Inflammatory macrophage treated with lipopolysaccharide for 4 hours (primary cell): ENCODE measurements at regions not wholly inside any gene's neighbourhood (a gene's known extent, or its start where the extent isn't known, plus 50 kb on each side); places are given as distances from the start of the nearest gene placed in this dataset.
A peak's percentile ranks its signal among the peaks of the same experiment; 100 is the strongest.
"Not testable (repeated sequence)": the region's sequence is repeated elsewhere in the genome, so short reads cannot be mapped to it uniquely, and the experiment has no call there.

Experiments
- DNase-seq: peaks from one replicate; pipeline ENCODE4 v3.0.0-alpha.2; 2020

DNA sequence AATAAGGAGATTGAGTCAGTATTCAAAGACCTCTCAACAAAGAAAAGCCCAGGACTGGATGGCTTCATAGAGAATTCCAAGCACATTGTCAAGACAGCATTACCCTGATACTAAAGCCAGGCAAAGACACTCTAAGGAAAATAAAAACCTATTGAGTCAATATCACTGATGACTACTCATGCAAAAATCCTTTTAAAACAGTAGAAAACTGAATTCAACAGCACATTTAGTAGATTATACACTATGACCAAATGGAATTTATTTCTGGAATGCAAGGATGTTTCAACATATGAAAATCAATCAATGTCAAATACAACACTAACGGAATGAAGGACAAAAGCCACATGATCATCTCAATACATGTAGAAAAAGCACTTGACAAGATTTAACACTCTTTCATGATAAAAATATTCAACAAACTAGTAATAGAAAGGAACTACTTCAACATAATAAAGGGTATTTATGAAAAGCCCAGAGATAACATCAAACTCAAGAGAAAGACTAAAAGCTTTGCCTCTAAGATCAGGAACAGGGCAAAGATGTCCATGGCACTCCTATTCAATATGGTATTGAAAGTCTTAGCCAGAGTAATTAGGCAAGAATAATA, 633.3 kb downstream of the ANKRD50 start:
- DNase-seq, result no peak

DNA sequence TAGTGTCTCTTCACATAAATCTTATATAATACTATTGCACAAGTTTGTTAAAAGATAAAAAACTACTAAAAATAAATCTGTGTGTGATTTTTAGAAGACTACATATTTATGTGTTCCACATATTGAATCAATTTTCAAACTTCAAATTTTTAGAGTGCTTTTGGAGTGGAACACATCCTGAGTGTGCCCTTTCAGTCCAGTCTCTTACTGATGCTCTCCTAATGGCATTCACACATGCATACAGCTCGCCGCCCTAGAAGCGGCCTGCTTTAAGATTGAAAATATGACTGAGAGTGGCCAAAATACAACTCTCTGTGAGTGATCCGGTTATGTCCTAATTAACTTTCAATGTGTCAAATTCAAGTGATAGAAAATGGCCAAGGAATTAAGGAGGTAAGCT, 628.8 kb downstream of the ANKRD50 start:
- no peak for DNase-seq

DNA sequence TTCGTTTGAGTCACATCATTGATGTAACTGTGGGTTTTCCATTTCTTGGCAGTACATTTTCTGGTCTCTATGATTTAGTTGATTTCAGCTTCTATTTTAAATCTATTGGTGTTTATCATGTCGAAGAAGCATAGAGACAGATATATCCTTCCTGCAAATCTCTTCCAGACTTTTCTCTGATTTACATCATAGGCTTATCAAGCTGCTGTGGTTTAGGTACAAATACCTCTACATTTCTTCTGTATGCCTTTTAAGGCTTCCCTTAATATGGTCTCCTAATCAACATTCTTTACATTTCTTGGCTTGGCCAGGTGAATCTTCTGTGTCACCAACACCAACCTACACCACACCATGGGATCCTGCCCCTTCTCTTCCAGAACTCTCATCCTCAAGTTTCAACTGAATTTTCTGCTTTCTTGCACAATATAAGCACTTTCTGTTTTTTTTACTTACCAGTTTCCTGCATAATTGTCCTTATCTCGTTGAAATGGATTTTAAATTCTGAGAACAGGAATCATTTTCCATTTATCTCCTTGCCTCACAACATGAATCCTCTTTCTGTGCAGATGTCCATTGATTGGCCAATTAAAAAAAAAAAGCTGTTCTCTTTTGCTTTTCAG, 626.9 kb downstream of the ANKRD50 start:
- no peak for DNase-seq

DNA sequence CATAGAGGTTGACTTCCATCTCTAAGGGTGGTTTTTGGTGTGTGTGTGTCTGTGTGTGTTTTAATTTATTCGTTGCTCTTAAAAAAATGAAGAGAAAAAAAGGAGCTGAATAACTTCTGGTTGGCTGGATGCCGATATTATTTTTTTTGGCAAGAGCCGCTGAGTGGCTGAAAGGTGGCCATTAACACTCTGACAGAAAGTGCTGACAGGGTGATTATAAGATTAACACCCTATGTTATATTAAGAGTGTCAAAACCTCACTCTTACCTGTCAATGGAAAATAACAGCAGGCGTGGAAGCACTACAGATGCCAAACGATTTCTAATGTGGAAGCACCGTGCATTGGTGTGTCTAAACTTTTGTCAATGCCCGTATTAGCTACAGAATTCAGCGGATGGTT, 622.5 kb downstream of the ANKRD50 start:
- no peak for DNase-seq

DNA sequence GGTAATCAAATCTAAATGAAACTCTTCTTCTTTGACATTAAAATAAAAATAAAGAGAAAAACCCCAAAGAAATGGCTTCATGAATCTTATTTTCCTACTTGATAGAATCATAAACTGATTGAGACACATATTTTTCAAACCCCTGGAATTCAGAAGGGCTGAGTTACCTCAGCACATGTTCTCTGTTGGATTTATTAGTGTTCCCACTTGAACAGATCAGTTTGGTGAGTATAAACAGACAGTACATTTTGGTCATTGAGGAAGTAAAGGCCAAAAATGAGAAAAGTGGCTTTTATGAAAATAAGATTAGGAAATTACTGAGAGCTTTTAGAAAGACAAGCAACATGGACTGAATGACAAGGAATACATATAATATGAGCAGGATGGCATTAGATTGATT, 620.4 kb downstream of the ANKRD50 start:
- DNase-seq, result no peak

DNA sequence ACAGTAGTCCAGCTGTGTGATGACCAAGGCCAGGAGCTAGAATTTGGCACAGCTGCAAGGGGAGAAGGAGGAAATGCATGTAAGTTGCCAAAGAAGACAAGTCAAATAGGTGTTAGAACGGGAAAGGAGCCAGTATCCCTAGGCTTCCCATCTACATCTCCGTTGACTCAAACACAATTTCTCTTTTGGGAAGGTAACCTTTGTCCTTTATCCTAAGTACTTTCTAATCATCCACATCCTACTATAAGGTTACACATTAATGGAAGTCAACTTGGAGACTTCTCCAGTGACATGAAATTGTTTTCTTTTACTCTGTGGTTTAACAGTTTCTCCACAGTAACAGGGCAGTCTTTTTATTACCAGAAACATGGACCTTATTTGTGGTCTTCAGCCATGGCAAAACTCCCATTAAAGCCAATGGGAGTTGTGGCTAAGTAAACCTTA, 620.0 kb downstream of the ANKRD50 start:
- no peak for DNase-seq

DNA sequence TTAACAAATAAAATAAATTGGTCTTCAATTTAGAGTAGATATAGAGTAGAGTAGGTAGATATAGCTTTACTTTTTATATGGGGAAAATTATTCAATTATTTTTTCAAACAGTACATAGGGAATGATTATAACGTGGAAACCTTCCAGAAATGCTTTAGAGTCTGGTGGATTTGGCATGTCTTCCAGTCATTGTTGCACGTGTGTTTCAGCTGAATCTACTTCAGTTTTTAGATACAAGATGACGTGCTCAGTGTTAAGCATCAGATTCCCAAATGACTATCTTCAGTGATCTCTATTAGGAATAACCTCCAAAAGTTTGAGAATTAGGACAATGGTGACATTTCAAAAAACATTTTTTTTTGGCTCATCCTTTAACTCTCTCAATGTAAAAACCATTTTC, 616.9 kb downstream of the ANKRD50 start:
- no peak for DNase-seq

DNA sequence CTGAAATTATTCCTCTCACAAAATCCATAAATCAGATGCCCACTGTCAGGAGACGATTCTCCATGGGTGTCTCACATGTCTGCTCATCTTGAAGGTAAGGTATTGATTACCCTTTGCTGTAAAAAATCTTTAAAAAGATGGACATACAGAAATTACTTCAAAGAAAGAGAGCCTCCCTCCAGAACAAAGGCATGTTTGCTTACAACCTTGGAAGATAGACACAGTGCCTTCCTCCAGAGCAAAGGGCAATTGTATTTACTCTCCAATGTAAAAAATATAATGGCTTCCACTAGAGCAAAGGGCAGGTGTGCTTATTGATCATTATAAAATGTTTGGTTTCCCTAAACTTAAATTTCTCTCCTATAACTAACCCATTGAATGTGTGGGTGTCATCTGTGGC, 616.2 kb downstream of the ANKRD50 start:
- DNase-seq, result no peak

DNA sequence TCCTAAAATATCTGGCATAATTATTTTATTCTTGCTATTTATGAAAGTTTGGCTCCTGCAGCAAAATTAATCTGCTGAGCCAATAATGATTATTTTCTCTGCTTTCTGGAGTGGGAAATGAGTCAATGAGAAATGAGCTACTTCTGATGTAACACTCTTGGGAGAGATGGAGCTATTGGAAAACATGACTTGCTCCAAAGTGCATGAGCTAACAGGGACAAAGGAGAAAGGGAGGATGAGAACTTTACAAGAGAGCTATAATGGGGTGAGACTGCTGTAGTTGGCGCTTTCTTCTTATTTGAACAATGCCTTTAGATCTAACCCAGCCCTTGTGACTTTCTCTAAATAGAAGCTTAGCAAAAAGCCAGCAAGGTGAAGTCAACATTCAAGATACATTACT, 615.1 kb downstream of the ANKRD50 start:
- no peak for DNase-seq

DNA sequence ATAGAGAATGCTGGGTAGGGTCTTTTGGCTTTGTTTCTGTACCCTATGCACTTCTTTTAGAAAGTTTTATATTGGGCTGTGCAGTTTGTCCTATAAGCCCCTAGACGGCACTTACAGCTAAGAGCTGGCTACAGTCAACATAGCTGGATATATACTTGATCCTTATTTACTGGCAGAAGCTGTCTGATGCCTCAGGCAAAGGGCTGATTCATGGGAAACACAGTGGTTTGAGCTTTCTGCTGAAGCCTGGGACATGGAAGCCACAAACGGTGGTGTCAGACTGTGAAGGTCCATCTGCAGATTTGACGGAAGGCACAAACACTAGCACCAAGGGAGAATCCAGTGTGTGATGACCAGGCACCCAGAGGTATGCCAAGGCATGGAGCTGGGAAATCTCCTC, 608.4 kb downstream of the ANKRD50 start:
- DNase-seq, result no peak

DNA sequence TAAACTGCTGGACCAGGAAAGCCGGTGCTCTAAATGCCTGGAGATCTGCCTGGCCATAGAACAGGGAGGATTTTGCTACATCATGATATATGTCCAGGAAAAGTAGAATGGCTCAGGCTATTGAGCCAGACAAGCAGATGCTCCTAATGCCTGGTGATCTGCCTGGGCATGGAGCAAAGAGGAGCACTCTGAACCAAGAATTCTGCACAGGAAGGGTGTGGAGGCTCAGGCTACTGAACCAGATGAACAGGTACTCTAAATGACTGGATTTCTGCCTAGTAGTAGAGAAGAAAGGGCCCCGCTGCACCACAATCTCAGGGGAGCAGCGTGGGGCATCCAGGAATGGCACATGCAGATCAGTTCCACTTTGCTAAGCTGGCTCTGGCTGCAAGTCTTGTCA, 607.9 kb downstream of the ANKRD50 start:
- no peak for DNase-seq

DNA sequence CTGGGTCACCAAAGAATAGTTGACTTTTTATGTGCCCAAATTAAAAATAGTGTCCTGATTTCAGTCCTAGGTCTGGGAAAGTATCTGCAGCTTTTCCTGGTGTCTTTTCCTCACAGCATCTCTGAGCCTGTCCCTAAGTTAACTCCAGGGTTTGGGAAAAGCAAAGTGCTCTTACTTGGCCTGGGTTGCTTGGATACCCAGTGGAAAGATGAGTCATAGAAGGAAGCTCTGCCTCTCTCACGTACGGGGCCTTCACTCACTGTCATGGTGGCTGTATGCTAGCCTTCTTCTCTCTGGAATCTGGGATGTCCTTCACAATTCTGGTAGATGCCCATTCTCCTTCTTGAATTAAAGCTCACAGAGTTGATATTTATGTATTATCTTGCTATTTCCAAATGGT, 607.3 kb downstream of the ANKRD50 start:
- DNase-seq, result no peak

DNA sequence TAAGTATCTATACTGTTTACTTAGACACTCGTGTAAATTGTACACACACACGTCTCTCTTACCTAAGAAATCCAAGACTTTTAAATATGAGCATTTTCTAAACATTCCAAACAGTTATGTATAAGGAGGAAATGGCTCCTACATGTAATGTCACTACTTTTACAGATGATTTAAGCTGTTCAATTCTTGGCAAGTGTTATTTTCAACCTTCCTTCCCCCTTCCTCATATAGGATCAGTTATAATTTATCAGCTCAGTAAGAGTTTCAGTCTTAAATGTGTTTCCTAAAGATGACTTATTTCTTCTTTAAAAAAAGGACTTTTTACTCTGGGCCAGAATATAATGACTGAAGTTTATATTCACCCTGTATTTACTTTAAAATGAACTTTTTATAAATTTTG, 601.1 kb downstream of the ANKRD50 start:
- DNase-seq, result no peak

DNA sequence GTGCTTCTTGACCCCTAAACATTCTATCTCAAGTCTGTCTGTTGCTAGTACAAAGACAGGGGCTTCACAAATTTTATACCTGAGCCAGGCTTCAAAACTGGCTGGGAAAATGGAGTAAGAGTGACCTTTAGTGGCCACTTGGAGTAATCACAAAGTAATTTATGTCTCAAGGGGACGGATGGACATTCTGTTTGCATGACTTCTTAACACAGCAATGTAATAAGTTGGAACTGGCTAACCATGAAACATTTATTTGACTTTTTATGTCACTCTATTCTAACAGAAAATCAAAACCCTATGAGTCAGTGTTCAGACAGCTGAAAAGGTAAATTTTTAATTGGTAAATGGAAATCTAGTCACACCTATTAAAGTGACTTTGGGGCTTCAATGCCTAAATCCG, 600.6 kb downstream of the ANKRD50 start:
- peak; percentile 37 for DNase-seq

DNA sequence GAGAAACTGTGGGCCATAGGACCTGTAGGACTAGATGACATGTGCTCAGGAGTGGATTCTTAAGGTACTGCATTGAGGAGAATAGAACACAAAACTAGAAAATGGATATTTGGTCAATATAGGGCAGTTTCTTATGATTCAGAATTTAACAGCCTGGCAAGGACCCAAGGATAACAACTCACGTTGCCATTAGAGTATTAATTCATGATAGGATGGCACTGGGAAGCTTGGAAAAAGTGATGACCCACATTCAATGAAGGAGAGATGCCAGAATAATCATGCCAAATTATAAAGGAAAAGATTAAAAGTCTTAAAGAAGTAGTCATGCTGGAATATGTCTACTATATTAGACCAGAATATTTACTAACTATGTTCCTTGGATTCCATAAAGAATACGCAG, 594.5 kb downstream of the ANKRD50 start:
- no peak for DNase-seq

DNA sequence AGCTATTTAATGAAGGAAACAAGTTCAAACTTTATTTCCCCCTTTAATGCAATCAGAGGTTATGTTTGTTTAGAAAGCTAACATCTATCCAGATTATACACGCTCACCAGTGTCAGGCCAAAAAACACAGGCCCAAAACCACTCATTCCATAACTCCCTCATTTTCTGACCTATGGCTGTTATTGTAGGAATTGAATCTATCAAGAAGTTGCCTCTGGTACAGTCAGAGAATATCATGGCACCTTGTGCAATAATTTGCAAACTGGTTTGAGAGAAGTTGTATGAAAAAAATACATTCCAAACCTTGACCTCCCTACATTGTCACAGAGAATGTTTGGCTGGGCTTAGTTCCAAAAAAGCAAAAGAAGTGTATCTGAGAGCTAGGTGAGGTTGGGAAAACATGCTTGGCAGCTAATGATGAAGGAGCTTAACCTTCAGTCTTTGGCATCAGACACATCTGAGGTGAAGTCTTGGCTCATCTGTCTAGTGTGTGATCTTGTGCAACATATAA, 591.0 kb downstream of the ANKRD50 start:
- DNase-seq, result no peak

DNA sequence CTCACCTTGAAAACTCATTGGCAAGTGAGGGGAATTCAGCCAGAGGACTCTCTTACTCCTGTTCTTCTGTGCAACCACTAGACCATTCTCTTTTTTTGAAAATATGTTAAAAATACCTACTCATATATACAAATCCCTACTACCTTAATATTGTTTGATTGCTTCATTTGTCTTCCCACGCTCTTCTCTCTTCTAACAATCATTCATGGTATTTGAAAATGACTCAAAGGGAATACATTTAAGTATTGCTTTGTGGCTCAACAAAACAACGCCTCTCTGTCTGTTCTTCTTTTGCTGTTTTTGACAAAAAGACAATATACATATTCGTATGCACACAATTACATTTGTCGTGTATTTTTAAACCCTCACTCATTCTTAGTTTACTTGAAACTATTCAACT, 589.4 kb downstream of the ANKRD50 start:
- DNase-seq, result no peak

DNA sequence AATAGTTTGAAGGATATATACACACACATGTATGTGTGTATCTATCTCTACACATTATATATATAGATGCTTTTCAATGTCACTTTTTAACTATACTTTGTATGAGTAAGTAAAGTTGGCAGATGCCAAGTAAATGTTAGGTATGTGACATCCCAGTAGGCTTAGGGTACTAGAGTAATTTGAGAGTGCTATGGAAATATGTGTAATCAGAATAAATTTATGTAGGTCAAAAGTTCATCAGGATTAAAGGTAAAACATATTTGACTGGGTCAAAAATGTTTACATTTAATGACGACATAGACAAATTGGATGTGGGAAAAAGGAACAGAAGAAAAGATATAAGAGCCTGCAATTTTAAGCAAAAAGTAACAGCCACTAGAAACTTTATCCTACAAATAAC, 588.8 kb downstream of the ANKRD50 start:
- no peak for DNase-seq

DNA sequence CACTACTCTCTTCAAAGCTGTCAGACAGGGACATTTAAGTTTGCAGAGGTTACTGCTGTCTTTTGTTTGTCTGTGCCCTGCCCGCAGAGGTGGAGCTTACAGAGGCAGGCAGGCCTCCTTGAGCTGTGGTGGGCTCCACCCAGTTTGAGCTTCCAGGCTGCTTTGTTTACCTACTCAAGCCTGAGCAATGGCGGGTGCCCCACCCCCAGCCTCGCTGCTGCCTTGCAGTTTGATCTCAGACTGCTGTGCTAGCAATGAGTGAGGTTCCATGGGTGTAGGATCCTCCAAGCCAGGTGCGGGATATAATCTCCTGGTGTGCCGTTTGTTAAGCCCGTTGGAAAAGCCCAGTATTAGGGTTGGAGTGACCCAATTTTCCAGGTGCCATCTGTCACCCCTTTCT, 581.2 kb downstream of the ANKRD50 start:
- DNase-seq, result not testable (repeated sequence)

DNA sequence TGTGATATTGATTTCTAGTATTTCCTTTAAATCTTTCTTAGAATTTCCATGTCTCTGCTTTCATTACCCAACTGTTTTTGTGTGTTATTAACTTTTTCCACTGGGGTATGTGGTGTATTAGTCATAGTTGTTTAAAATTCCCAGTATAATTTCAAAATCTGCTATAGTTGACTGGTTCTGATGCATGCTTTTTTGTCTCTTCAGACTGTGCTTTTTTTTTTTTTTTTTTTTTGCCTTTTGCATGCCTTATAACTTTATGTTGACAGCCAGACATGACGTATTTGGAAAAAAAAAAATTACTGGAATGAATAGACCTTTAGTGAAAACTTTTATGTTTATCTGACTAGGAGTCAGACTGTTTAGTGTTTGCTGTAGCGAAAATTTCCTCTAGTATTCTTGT, 580.4 kb downstream of the ANKRD50 start:
- no peak for DNase-seq

DNA sequence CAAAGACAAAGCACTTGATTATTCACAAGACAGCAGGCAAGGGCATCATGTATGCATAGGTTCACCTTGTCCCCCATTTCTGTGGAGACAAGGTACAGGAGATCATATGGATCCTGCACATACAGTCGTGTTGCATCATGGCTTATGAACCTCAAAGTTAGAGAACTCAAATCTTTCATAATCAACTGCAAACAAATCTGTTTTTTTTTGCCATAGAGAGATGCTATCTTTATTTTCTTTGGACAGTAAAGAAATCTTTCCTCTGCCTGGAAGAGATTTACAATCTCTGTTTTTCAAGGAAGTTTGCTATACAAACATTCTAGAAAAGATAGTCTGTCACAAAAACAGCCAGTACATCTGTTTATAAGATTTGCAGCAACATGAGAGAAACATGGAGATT, 578.8 kb downstream of the ANKRD50 start:
- no peak for DNase-seq

DNA sequence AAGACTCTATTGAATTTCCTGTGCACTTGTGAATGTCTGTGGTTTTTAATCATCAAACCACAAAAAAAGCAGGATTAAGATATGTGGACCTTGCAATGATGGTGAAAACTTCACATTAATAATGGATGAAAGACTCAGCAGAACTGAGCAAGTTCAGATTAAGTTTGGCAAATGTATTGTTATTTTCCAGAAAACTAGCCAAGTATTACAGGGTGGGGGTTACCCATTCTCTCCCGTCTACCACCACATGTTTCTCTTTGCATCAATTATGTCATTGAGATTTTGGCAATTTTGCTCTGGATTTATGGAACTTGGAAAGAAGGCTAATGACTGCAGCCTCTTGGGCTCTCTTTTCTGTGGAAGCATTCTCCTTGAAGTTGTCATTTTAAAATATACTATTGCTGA, 577.1 kb downstream of the ANKRD50 start:
- DNase-seq, result no peak

DNA sequence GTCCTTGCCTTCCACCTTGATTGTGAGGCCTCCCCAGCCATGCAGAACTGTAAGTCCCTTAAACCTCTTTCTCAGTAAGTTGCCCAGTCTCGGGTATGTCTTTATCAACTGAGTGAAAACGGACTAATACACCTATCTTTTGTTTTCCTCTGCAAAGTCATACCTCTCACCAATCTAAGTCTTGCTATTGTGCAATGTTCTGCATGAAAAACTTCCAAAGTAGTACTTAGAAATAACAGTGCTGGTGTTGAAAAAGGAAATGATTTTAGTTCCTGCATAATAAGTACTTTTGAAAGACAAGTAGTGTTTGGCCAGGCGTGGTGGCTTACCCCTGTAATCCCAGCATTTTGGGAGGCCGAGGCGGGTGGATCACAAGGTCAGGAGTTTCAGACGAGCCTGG, 573.5 kb downstream of the ANKRD50 start:
- DNase-seq, result no peak

DNA sequence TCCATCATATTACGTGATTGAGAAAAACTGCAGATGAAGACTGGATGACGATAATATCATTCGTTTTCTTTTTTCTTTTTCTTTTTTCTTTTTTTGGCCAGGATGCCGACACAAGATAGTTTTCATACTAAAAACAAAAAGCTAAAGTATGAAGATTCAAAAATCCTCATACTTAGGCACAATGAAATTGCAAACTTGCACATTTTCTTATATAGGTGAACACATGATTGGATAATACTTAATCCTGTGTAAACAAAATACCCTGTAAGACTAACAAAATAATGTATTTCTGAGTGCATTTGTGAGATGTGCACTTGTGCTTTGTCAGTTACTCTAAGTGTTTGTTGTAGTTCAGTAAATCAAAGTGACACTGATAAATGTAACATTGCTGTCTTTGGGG, 568.9 kb downstream of the ANKRD50 start:
- no peak for DNase-seq

DNA sequence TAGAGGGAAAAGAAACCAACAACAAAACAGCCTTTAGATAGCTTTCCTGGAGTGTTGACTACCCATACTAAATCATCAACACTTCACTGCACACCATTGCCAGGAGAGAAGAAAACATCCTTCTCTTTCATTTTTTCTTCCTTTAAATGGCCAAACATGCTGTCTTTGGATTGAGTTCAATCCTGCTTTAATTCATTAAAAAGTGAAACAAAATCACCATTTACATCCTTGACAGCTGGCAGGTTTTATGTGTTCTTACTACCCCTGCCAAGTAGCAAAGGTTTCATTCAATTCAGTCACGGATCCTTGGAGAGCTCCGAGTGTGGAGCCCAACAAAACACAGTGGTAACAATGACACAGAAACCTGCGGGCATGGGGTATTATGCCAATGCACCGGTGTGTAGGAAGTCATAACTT, 568.3 kb downstream of the ANKRD50 start:
- no peak for DNase-seq
